Liver (tissue), 8 donors: ENCODE measurements at regions not wholly inside any gene's neighbourhood (a gene's known extent, or its start where the extent isn't known, plus 50 kb on each side); places are given as distances from the start of the nearest gene placed in this dataset.

ENCODE experiments used
- DNase-seq: peaks from one replicate; pipeline ENCODE4 v3.0.0-alpha.2; 2017; ENCODE audit warnings: low spot score
- H3K27ac ChIP-seq, 2 donors: one replicate each; pipeline ENCODE4 v1.7.0; 2013; ENCODE audit warnings: inconsistent platforms in 2 of 2, low read length in 2 of 2, control low read depth in 1 of 2, low read depth in 1 of 2, mild to moderate bottlenecking in 1 of 2
- H3K27me3 ChIP-seq, 4 donors: one replicate each; pipeline versions ENCODE4 v1.6.1 to v1.7.0; 2013; ENCODE audit warnings: low read length in 3 of 4, inconsistent platforms in 1 of 4, mild to moderate bottlenecking in 1 of 4, moderate library complexity in 1 of 4; ENCODE audit not compliant: control insufficient read depth in 4 of 4, insufficient read depth in 4 of 4
- H3K36me3 ChIP-seq, 4 donors: one replicate each; pipeline versions ENCODE4 v1.6.1 to v1.7.0; 2013; ENCODE audit warnings: low read length in 3 of 4, mild to moderate bottlenecking in 3 of 4, low read depth in 1 of 4, moderate library complexity in 1 of 4; ENCODE audit not compliant: control insufficient read depth in 4 of 4, insufficient read depth in 3 of 4
- H3K4me1 ChIP-seq, 4 donors: one replicate each; pipeline versions ENCODE4 v1.6.1 to v1.7.0; 2013; ENCODE audit warnings: low read length in 3 of 4, mild to moderate bottlenecking in 3 of 4, moderate library complexity in 1 of 4; ENCODE audit not compliant: control insufficient read depth in 4 of 4, insufficient read depth in 4 of 4
- H3K4me3 ChIP-seq, 3 donors: one replicate each; pipeline versions ENCODE4 v1.6.1 to v1.7.0; 2013; ENCODE audit warnings: low read length in 3 of 3, control low read depth in 1 of 3, low read depth in 1 of 3, mild to moderate bottlenecking in 1 of 3
- H3K9ac ChIP-seq, 2 donors: one replicate each; pipeline ENCODE4 v1.7.0; 2013; ENCODE audit warnings: low read length in 2 of 2, mild to moderate bottlenecking in 2 of 2, moderate library complexity in 2 of 2, control low read depth in 1 of 2, low read depth in 1 of 2
- H3K9me3 ChIP-seq, 4 donors: one replicate each; pipeline versions ENCODE4 v1.6.1 to v1.7.0; 2013; ENCODE audit warnings: low read length in 3 of 4; ENCODE audit not compliant: control insufficient read depth in 4 of 4
- ATF3 ChIP-seq: IDR thresholded peaks from 2 replicates; pipeline ENCODE4 v1.6.1; 2016; ENCODE audit warnings: antibody characterized with exemption
- FOXA1 ChIP-seq: IDR thresholded peaks from 2 replicates; pipeline ENCODE4 v1.6.1; 2016; ENCODE audit warnings: antibody characterized with exemption
- FOXA2 ChIP-seq: IDR thresholded peaks from 2 replicates; pipeline ENCODE4 v1.6.1; 2016; ENCODE audit warnings: antibody characterized with exemption
- HNF4A ChIP-seq, 2 donors: conservative IDR thresholded peaks; 2 replicates each; pipeline ENCODE4 v1.6.1; 2016; ENCODE audit warnings: antibody characterized with exemption in 2 of 2, mild to moderate bottlenecking in 2 of 2
- JUND ChIP-seq, 2 donors: IDR thresholded peaks; 2 replicates each; pipeline ENCODE4 v1.6.1; 2016; ENCODE audit warnings: antibody characterized with exemption in 2 of 2
- NR2F2 ChIP-seq: IDR thresholded peaks from 2 replicates; pipeline ENCODE4 v1.6.1; 2016; ENCODE audit warnings: antibody characterized with exemption
- RAD21 ChIP-seq, 2 donors: IDR thresholded peaks; 2 replicates each; pipeline ENCODE4 v1.6.1; 2016; ENCODE audit warnings: antibody characterized with exemption in 2 of 2, mild to moderate bottlenecking in 2 of 2
- RXRA ChIP-seq, 2 donors: IDR thresholded peaks; 2 replicates each; pipeline ENCODE4 v1.6.1; 2017 to 2018; ENCODE audit warnings: antibody characterized with exemption in 2 of 2, mild to moderate bottlenecking in 1 of 2
- SP1 ChIP-seq: IDR thresholded peaks from 2 replicates; pipeline ENCODE4 v1.6.1; 2018; ENCODE audit warnings: antibody characterized with exemption, mild to moderate bottlenecking
- TAF1 ChIP-seq: conservative IDR thresholded peaks from 2 replicates; pipeline ENCODE4 v1.6.1; 2016; ENCODE audit warnings: antibody characterized with exemption, mild to moderate bottlenecking
- YY1 ChIP-seq: IDR thresholded peaks from 2 replicates; pipeline ENCODE4 v1.6.1; 2016; ENCODE audit warnings: antibody characterized with exemption, mild to moderate bottlenecking
- ZBTB33 ChIP-seq: IDR thresholded peaks from 2 replicates; pipeline ENCODE4 v1.6.1; 2016; ENCODE audit warnings: antibody characterized with exemption
- WGBS: extraction: QIAGEN DNeasy Blood & Tissue Kit; methylation state at CpG from one replicate; pipeline ENCODE4 v1.1.7; 2013; 5-methylcytosine and 5-hydroxymethylcytosine counted together
- TF ChIP-seq, protein P1 (sequence below): fragments of 150-350 bp; IDR thresholded peaks from 2 replicates; pipeline ENCODE4 v1.5.1; 2017; ENCODE audit warnings: improper control_type of control experiment, low read depth, low read length; ENCODE audit not compliant: missing input control
- TF ChIP-seq, protein P2 (sequence below): IDR thresholded peaks from 2 replicates; pipeline ENCODE4 v1.6.1; 2016; ENCODE audit warnings: antibody characterized with exemption
- donor health status: healthy.
- donor health status: healthy.
- donor health status: healthy.
- donor health status: healthy.
- donor health status: healthy.

- DNase-seq, result no peak
- H3K27me3 ChIP-seq, result no peaks in the 10 kb centered on the region
These were observed 765.2 kb upstream of the SEL1L start for GRCh38 chr14:82298811-82299210.

DNA sequence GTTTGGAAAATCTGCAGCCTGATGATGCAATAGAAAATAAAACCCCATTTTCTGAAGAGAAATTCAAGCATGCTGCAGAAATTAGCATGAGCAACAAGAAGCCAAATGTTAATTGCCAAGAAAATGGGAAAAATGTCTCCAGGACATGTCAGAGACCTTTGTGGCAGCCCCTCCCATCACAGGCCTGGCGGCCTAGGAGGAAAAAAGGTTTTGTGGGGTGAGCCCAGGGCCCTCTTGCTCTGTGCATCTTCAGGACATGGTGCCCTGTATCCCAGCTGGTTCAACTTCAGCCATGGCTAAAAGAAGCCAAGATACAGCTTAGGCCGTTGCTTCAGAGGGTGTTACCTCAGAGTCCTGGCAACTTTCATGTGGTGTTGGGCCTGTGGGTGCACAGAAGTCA, 775.5 kb upstream of the SEL1L start:
- 76% methylated on average over 2 of the region's 2 CpGs for WGBS
- Histone ChIP-seq H3K9me3 (peaks cover 0 to 3% (median under 1%) of the 10 kb centered on the region in 4 donors), H3K27me3 (no peaks in the 10 kb centered on the region), H3K9ac (no peak overlapping the region), H3K4me1 (no peaks in the 10 kb centered on the region), H3K36me3 (no peaks in the 10 kb centered on the region), H3K27ac (no peak overlapping the region), H3K4me3 (no peak overlapping the region)
- TF ChIP-seq FOXA2, result no peak
- no peak for TF ChIP-seq FOXA1
- no peak for TF ChIP-seq ZBTB33
- TF ChIP-seq TAF1, result no peak
- no peak for TF ChIP-seq HNF4A (conservative IDR thresholded peaks at IDR 0.05)
- TF ChIP-seq NR2F2, result no peak
- no peak for TF ChIP-seq YY1
- TF ChIP-seq RAD21 (IDR thresholded peaks at IDR 0.05), result no peak
- TF ChIP-seq ATF3, result no peak
- TF ChIP-seq JUND (IDR thresholded peaks at IDR 0.05), result no peak
- TF ChIP-seq, protein P1, sequence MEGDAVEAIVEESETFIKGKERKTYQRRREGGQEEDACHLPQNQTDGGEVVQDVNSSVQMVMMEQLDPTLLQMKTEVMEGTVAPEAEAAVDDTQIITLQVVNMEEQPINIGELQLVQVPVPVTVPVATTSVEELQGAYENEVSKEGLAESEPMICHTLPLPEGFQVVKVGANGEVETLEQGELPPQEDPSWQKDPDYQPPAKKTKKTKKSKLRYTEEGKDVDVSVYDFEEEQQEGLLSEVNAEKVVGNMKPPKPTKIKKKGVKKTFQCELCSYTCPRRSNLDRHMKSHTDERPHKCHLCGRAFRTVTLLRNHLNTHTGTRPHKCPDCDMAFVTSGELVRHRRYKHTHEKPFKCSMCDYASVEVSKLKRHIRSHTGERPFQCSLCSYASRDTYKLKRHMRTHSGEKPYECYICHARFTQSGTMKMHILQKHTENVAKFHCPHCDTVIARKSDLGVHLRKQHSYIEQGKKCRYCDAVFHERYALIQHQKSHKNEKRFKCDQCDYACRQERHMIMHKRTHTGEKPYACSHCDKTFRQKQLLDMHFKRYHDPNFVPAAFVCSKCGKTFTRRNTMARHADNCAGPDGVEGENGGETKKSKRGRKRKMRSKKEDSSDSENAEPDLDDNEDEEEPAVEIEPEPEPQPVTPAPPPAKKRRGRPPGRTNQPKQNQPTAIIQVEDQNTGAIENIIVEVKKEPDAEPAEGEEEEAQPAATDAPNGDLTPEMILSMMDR, result no peak
- no peak for DNase-seq

More at GRCh38 chr14:82298811-82299210, 765.2 kb upstream of the SEL1L start:
- Histone ChIP-seq H3K9ac (no peak overlapping the region), H3K9me3 (no peaks in the 10 kb centered on the region), H3K4me3 (no peak overlapping the region), H3K36me3 (no peaks in the 10 kb centered on the region), H3K4me1 (no peaks in the 10 kb centered on the region), H3K27ac (no peak overlapping the region)
- TF ChIP-seq, protein P2, sequence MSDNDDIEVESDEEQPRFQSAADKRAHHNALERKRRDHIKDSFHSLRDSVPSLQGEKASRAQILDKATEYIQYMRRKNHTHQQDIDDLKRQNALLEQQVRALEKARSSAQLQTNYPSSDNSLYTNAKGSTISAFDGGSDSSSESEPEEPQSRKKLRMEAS, result no peak
- no peak for TF ChIP-seq FOXA2
- no peak for TF ChIP-seq HNF4A (conservative IDR thresholded peaks at IDR 0.05)

DNA sequence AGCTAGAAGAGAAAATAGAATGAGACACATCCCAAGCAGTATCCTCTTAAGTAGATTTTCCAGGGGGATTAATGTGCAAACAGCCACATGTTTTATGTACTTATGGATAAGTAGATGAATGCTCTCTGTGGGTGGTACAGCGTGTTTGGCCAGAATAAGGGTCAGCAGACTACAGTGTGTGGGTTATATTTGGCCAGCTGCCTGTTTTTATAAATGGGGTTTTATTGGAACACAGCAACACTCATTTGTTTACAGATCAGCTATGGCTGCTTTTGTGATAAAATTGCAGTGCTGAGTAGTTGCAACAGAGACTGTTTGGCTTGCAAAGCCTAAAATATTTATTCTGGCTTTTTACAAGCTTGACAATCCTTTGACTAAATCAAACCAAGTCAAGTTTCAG, 780.2 kb upstream of the SEL1L start:
- no peaks in the 10 kb centered on the region for H3K4me1 ChIP-seq
- H3K9ac ChIP-seq, result no peak overlapping the region
- no peaks in the 10 kb centered on the region for H3K36me3 ChIP-seq
- no peak overlapping the region for H3K27ac ChIP-seq
- H3K4me3 ChIP-seq, result no peak overlapping the region
- H3K9me3 ChIP-seq, result peaks cover 0 to 3% (median under 1%) of the 10 kb centered on the region in 4 donors
- WGBS, result 31% methylated on average over 1 of the region's 1 CpG
- TF ChIP-seq SP1 (no peak), TAF1 (no peak), RXRA (IDR thresholded peaks at IDR 0.05) (no peak), FOXA2 (no peak)
- H3K27me3 ChIP-seq, result no peaks in the 10 kb centered on the region
- DNase-seq, result no peak
